Nephron (organoid): ENCODE measurements at regions not wholly inside any gene's neighbourhood (a gene's known extent, or its start where the extent isn't known, plus 50 kb on each side); places are given as distances from the start of the nearest gene placed in this dataset.

Source experiments
- H3K27ac Mint-ChIP-seq, 3 experiments: 2 replicates each; pipeline ENCODE4 v1.8.0; 2020; ENCODE audit warnings: mixed read lengths in 3 of 3, mild to moderate bottlenecking in 2 of 3, moderate library complexity in 1 of 3
- H3K27me3 Mint-ChIP-seq: 2 replicates; pipeline ENCODE4 v1.8.0; 2021; ENCODE audit warnings: low read depth, mild to moderate bottlenecking, moderate library complexity, mixed read lengths
- H3K36me3 Mint-ChIP-seq: 2 replicates; pipeline ENCODE4 v1.8.0; 2020; ENCODE audit warnings: low read depth, mixed read lengths
- H3K4me1 Mint-ChIP-seq: 2 replicates; pipeline ENCODE4 v1.8.0; 2020; ENCODE audit warnings: mixed read lengths
- H3K4me3 Mint-ChIP-seq, 3 experiments: 2 replicates each; pipeline ENCODE4 v1.8.0; 2020; ENCODE audit warnings: mild to moderate bottlenecking in 3 of 3, mixed read lengths in 3 of 3, moderate library complexity in 2 of 3
- H3K9me3 Mint-ChIP-seq: 2 replicates; pipeline ENCODE4 v1.8.0; 2020; ENCODE audit warnings: mixed read lengths
- TF ChIP-seq, protein P1 (sequence below), 3 experiments: fragments of 200-600 bp; sonication (generic); IDR thresholded peaks; one replicate each; pipeline ENCODE4 v1.5.0; 2021; ENCODE audit warnings: antibody characterized with exemption in 3 of 3; ENCODE audit not compliant: unreplicated experiment in 3 of 3

GRCh38 chr5:125576822-125577221 lies 830.4 kb upstream of the ZNF608 start:
- peak overlapping the region; percentile 8 to 87 (median 41) for H3K27ac Mint-ChIP-seq
- no peaks in the 10 kb centered on the region for H3K27me3 Mint-ChIP-seq
- H3K36me3 Mint-ChIP-seq, result no peaks in the 10 kb centered on the region
- TF ChIP-seq, protein P1, sequence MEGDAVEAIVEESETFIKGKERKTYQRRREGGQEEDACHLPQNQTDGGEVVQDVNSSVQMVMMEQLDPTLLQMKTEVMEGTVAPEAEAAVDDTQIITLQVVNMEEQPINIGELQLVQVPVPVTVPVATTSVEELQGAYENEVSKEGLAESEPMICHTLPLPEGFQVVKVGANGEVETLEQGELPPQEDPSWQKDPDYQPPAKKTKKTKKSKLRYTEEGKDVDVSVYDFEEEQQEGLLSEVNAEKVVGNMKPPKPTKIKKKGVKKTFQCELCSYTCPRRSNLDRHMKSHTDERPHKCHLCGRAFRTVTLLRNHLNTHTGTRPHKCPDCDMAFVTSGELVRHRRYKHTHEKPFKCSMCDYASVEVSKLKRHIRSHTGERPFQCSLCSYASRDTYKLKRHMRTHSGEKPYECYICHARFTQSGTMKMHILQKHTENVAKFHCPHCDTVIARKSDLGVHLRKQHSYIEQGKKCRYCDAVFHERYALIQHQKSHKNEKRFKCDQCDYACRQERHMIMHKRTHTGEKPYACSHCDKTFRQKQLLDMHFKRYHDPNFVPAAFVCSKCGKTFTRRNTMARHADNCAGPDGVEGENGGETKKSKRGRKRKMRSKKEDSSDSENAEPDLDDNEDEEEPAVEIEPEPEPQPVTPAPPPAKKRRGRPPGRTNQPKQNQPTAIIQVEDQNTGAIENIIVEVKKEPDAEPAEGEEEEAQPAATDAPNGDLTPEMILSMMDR (IDR thresholded peaks at IDR 0.05; ENCODE audit: unreplicated experiment in 3 of 3), result no peak
- peaks cover 45% of the 10 kb centered on the region for H3K4me1 Mint-ChIP-seq
- no peak overlapping the region for H3K4me3 Mint-ChIP-seq
- H3K9me3 Mint-ChIP-seq, result peaks cover under 1% of the 10 kb centered on the region

DNA sequence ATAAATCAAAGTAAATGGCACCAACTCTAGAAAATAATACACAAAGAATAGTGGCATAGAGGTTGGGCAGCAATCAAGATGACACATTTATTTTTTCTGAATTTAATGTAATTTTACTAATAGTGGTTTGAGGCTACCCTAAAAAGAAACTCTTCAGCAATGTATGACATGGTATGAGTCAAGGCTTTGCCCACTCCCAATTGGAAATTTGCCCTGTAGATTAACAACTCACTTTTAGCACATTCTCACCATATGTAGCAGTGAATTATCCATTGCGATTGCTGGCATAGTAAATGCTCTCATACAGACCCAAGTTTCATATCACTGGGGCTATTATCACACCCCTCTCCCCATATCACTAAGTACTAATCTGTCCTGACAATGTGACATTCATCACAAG lies 832.1 kb upstream of the ZNF608 start:
- Mint-ChIP-seq H3K4me3 (no peak overlapping the region), H3K27me3 (no peaks in the 10 kb centered on the region), H3K9me3 (no peaks in the 10 kb centered on the region), H3K27ac (no peak overlapping the region), H3K36me3 (no peaks in the 10 kb centered on the region), H3K4me1 (peaks cover 55% of the 10 kb centered on the region)
- TF ChIP-seq, protein P1 (IDR thresholded peaks at IDR 0.05; ENCODE audit: unreplicated experiment in 3 of 3), result no peak

DNA sequence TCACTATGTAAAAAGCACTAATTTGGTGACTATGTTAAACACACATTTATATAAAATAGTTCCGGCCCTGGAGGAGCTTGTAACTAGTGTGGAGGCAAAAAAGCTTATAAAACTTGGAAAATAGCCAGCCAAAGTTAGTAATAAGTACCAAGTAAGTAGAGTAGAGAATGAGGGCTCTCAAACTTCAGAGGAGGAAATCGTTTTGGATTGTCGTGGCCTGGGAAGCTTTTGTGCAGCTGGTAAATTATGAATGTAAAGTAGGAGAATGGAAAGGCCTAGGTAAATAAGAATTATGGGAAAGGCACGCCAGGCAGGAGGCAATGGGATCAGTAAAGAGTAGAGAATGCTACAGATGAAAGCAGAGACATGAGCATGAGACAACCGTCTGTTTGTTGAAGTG lies 832.7 kb upstream of the ZNF608 start:
- Mint-ChIP-seq H3K27ac (peak overlapping the region in 2 of 3 experiments; percentile 40 to 49), H3K4me3 (no peak overlapping the region), H3K9me3 (no peaks in the 10 kb centered on the region), H3K4me1 (peaks cover 61% of the 10 kb centered on the region), H3K27me3 (no peaks in the 10 kb centered on the region), H3K36me3 (no peaks in the 10 kb centered on the region)
- TF ChIP-seq, protein P1 (IDR thresholded peaks at IDR 0.05; ENCODE audit: unreplicated experiment in 3 of 3), result no peak

GRCh38 chr5:125581311-125581710 lies 834.9 kb upstream of the ZNF608 start:
- Mint-ChIP-seq H3K27ac (no peak overlapping the region), H3K27me3 (no peaks in the 10 kb centered on the region), H3K9me3 (no peaks in the 10 kb centered on the region), H3K4me1 (peaks cover 50% of the 10 kb centered on the region), H3K36me3 (no peaks in the 10 kb centered on the region), H3K4me3 (no peak overlapping the region)
- TF ChIP-seq, protein P1 (IDR thresholded peaks at IDR 0.05; ENCODE audit: unreplicated experiment in 3 of 3), result no peak

DNA sequence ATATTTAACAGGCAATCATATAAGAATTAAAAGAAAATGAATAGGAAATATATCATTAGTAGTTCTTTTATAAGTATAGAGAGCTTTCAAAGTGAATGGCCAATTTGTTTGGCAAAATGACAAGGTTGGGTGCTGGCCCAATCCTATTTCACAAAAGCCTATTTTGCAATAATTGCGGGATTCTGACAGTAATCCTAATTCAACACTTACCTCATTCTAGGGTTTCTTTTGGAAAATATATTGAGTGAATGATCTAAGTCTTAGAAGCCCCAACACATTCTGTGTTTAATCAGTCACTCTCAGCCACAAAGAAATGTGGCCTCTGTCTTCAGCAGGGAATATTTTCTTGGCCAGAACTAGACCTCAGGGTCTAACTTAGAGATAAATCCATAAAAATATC lies 835.9 kb upstream of the ZNF608 start:
- TF ChIP-seq, protein P1 (IDR thresholded peaks at IDR 0.05; ENCODE audit: unreplicated experiment in 3 of 3), result no peak
- H3K4me3 Mint-ChIP-seq, result no peak overlapping the region
- H3K27ac Mint-ChIP-seq, result no peak overlapping the region

DNA sequence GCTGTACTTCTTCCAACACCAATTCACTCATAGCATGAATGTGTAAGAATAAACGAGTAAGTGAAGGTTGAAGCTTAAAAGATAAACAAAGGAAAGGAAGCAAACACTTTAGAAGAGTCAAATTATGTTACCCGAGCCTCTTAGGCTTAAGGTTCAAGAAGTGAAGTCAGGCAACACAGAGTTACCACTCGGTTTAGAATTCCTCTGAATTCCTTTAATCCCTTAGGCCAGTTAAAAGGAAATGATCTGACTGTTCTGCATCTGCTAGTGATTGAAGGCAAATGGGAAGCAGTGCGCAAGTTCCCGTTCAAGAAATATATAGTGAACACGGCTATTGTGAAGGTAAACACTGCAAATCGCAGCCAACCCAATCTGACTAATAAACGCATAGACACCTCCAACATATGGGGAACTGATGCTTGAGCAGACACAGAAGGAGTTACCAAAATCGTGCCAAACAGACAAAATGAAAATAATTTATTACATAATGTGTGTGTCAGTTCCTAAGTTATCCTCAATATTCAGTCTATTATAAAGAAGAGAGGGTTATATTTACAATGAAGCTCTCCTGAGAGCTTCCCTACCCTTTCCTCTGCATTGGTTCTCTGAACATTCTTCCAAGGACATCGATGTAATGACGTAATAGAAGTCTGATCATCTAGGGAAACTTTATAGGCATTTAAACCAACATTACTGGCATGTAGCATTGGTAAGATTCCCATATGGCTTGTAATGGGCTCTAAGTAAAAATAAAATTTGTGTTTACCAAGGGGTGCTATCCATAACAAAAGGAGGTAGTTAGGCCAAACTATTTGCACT lies 837.1 kb upstream of the ZNF608 start:
- TF ChIP-seq, protein P1 (IDR thresholded peaks at IDR 0.05; ENCODE audit: unreplicated experiment in 3 of 3), result no peak
- peak overlapping the region; percentile 28 to 45 (median 39) for H3K27ac Mint-ChIP-seq
- H3K36me3 Mint-ChIP-seq, result no peaks in the 10 kb centered on the region
- no peak overlapping the region for H3K4me3 Mint-ChIP-seq
- H3K27me3 Mint-ChIP-seq, result no peaks in the 10 kb centered on the region
- H3K9me3 Mint-ChIP-seq, result no peaks in the 10 kb centered on the region
- H3K4me1 Mint-ChIP-seq, result peaks cover 42% of the 10 kb centered on the region

More for the DNA sequence above, 835.9 kb upstream of the ZNF608 start:
- Mint-ChIP-seq H3K36me3 (no peaks in the 10 kb centered on the region), H3K27me3 (no peaks in the 10 kb centered on the region), H3K4me1 (peaks cover 42% of the 10 kb centered on the region), H3K9me3 (no peaks in the 10 kb centered on the region)
